ENCODE measurements at regions not wholly inside any gene's neighbourhood (a gene's known extent, or its start where the extent isn't known, plus 50 kb on each side); places are given as distances from the start of the nearest gene placed in this dataset.

DNA sequence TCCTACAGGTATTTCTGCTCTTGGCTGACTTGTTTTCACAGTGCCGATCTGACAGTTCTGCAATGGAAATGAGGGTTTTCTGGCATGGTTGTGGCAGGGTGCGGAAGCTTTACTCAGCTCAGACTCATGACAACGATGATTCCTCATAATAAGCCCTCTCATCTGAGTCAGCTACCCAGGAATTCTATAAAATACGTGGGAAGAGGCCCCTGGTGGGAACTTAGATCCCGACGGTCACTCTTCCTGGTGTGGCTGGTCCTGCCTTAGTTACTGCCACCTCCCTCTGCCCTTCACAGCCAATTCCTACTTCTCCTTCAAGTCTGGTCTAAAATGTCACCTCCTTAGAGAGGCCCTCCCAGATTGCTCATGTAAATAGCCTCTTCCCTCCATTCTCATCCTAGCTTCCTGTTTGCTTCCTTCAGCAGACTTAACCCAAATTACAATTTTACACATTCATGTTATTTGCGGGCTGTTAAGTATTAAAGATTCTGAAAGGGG lies 104.2 kb upstream of the MAP1LC3B2 start:
- peak; percentile 48 for DNase-seq (ENCODE audit: low read depth)

DNA sequence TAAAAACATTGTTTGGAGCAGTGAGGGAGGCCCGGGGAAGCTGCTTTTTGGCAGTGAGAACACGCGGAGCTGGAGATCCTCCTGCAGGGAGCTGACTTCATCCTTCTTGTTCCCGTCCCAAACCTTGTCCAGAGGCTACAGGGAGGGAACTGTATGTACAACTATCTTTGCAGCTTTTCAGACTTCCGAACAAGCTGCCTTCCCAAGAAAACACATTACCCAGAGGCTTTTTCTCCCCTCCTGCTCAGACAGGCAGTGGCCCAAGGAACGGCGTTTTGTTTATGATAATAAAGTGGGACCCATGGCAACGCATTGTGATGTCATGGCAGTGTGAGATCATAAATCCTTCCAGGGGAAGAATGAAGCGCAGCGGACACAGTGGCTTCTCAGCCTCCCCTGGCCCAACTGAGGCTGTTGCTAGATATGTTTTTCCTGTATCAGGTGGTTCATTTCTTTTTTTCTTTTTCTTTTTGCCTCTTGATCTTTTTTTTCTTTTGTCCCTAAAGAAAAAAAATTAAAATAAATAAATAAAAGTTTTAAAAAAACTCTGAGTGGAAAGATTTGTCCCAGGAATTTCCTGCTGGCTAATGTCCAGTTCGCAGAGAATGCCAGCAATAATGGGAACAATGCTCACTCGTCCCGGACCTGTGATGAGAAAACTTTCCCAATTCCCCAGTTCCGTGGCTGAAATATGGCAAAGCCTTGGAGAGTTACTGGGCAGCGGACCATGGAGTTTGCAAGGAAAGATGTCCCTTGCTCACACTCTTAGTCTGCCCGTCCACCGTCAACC lies 103.4 kb upstream of the MAP1LC3B2 start:
- DNase-seq (ENCODE audit: low read depth), result peak; percentile 73

DNA sequence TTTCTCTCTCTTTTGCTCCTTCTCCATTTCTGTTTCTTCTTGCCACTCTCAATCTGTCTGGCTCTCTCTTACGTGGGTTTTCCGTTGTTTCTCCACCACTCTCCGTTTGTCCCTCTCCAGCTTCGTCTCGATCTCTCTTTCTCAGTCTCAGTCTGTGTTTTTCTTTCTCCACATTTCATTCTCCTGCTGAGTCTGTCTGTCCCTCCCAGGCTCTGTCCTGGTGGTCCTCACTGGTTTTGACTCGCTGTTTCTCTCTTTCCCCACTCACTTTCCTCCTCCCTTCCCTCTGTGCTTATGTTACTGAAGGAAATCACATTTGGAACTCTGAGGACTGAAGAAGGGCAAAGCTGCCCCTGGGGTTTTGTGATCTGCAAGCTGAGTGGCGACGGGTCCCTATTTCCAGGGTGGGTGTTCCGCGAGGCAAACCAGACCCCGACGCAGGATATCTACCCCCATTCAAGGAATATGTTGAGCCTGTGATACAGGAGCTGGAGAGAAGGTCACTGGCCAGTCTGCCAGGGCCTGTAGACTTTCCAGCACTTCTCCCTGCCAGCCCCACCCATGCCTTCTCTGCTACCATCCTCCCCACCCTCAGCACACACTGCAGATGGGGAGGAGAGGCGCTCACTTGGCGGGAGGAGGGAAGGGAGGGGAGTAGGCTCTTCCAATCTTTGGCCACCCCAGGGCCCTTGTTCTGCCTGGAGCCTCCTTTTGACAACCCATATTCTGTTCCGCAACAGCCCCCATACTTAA lies 102.7 kb upstream of the MAP1LC3B2 start:
- DNase-seq (ENCODE audit: low read depth), result no peak

DNA sequence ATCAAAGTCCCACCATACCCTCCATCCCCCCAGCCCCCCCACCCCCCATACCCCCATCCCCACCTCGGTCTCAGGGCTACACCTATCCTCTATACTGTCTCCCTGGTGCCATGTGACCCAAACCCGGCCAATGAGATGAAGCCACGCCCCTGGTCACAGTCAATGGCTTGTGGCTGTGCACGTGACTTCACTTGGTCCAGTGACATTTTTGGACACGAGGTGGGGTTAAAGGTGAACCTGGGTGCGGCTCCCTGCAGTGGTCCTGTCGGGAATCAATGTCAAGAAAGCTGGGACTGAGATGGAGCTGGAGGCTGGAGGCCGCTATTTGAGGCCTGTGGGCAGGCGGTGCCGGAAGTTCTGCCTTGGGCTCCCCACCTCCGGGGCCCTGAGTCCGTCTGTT lies 100.7 kb upstream of the MAP1LC3B2 start:
- no peak for DNase-seq (ENCODE audit: low read depth)

DNA sequence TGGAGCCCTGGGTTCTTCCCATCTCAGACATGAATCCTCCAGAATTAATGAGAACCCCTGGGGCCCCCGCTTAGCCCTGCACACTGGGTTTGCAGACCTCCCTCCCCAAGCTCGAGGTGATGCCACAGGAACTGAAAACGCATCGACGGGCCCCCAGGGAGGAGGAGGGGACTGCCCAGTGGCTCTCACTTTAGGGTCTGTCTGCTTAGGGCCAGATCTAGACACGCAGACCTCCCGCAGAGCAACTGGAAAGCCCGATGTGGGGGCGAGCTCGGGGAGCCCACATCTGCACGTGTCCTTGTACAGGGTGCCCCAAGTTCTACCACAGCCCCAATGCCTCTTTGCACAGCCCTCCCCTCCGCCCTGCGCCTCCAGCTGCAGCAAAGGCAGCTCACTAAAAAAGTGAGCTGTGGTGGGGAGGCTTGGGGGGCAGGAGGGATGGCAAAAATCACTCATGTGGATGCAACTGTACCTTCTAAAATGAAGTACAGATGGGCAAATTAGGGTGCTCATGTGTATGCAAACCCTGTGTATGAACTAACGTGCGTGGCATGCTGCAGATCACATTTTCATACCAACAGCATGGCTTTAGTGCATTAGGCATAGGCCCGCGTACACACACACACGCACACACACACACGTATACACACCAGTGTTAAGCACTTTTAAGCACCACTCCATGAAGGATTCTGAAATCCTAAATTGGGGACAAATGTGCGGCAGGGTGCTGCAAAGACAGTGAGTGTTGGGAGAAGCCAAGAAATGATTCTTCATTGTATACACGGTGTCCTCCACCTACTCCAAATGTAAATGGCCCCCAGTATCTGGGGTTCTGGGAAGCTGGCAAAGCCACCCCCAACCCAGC lies 99.9 kb upstream of the MAP1LC3B2 start:
- no peak for DNase-seq (ENCODE audit: low read depth)

DNA sequence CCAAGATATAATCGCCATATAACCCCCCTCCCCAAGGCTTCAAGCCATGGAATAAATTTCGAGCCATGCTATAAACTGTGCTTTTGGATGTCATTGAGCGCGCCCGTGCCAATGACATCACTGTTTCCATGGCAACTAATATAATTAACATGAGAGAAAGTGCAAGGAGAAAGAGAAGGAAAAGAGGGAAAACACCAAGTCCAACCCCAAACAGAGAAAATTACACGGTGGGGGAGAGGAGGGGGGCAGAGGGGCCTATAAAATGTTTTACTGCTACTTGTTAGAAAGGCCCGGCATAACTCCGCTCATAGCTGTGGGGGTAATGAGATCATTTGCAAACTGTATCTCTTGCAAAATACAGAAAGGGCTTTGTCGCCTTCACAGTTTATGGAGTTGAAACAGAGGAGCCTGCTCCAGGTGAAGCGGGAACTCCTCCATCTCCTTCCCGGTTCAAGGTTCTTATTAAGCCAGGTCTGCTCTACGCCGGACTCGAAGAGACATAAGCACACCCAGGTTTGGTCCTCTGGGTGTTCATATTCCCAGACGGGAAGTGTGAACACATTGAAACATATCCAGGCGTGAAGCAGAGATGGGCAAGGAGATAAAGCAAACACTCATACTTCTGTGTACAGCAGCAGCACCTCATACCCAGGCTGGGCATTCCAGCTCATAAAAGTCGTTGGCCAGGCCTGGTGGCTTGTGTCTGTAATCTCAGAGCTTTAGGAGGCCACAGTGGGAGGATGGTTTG lies 99.1 kb upstream of the MAP1LC3B2 start:
- DNase-seq (ENCODE audit: low read depth), result no peak

DNA sequence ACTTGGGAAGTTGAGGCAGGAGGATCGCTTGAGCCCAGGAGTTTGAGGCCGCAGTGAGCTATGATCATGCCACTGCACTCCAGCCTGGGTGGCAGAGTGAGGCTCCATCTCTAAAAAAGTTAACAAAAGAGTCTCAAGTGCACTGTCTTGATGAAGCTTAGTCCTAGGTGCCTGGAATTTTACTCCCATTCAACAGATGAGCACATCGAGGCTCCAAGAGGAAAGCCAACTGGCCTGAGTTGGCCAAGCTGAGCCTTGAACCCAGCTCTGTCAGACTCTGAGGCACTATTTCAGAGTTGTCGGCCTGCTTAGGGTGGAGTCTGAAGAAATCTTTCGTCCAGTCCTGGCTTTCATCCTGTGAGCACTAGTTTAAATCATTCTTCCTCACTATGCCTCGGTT lies 98.1 kb upstream of the MAP1LC3B2 start:
- no peak for DNase-seq (ENCODE audit: low read depth)

DNA sequence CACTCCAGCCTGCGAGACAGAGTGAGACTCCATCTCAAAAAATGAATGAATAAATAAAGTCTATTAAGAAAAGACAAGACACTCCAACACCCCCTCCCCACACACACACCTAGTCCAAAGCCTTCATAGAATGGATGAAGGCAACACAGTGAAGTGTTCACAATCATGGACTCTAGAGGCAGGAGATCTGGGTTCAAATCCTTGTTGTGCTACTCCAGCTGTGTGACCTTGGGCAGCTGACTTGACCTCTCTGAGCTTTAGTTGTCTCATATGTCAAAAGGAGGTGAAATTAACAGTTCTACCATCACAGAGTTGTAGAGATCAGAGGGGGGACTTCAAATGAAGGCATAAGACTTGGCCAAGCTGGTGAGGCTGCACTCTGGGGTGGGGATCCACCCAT lies 95.8 kb upstream of the MAP1LC3B2 start:
- no peak for DNase-seq (ENCODE audit: low read depth)

DNA sequence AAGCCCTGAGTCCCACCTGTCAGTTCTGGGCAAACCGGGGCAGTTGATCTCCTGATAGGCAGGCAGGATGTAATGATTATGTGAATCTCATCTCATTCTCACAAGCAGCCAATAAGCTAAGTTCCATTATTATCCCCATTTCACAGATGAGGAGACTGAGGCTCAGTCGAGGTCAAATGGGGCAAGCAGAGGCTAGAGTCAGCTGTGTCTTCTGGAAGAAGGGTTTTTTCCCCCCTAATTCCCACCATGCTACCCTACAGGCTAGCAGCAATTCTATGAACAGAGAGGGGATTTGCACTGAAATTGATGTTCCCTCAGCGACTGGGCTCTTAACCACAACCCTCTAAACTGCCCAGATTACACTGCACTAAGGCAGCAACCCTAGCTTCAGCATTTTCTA lies 93.8 kb upstream of the MAP1LC3B2 start:
- DNase-seq (ENCODE audit: low read depth), result no peak

DNA sequence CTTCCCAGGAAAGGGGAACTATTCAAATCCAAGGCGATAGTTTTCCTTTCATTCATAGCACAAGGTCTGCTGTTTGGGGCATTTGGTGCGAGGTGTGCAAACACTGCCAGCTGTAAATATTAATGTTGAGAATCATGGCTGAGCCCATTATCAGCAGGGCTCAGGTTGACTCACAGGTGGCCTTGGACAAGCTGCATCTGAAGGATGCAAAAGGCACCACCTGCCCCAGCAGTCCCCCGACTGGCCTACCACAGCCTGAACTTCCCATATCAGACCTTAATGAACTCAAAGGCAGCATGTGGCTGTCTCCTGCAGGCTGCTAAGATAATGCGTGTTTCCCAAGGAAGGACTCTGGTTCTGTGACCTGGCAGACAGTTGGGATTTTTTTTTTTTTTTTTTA lies 93.3 kb upstream of the MAP1LC3B2 start:
- no peak for DNase-seq (ENCODE audit: low read depth)

DNA sequence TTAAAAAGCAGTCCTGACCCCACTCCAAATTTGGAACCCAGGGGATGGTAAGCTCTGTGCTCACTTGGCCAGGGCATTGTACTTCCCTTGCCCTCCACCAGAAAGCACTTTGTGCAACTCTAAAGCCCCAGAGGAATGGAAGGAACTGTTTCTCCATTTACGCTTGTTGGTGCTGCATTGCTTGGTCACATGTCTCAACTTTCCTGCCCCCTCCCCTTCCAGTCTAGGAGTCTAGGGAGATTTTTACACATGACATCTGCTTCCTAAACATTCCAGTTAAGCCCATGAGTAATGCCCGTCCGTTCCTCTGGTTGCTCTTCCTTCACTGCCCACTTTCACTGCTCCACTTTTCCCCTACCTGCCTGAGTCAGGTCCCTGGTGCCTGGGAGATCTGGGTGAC lies 92.6 kb upstream of the MAP1LC3B2 start:
- no peak for DNase-seq (ENCODE audit: low read depth)

DNA sequence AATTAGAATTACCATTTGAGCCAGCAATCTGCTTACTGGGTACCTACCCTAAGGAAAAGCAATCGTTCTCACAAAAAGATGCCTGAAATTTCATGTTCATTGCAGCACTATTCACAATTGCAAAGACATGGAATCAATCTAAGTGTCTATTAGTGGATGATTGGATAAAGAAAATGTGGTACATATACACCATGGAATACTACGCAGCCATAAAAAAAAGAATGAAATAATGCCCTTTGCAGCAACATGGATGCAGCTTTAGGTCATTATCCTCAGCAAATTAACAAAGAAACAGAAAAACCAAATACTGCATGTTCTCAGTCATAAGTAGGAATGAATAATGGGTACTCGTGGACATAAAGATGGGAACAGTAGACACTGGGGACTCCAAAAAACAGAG lies 89.8 kb upstream of the MAP1LC3B2 start:
- no peak for DNase-seq (ENCODE audit: low read depth)

DNA sequence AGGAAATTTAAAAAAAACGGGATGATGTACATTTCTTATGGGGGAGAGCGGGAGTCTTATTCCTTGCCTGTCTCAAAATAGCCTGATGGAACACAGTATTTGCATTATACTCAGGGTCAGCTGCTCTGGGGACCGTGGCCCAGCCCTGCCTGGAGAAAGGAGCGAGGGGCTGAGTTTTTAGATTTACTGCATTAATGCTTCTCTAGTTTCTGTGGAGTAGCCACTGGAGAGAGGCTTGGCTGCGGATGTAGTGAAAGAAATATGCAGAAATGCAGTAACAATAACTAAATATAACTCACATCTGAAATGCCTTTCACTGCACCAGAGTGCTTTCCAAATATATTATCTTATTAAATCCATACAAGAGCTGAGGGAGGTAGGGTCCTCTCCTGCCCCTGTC lies 87.6 kb upstream of the MAP1LC3B2 start:
- DNase-seq (ENCODE audit: low read depth), result no peak

DNA sequence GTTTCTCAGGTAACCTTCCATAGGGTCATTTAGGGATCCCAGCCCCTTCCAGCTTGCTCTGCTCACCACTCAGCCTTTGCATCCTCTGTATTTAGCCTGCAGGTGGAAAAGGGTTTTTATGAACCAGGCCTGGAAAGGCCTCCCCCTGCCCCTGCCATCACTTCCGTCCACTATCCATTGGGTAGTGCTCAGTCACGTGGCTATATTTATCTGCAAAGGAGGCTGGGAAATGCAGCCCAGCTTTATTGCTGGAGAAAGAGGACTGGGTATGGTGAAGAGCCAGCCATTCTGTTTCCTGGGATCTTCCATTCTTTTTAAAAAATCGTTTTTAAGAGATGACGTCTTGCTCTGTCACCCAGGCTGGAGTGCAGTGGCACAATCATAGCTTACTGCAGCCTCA lies 87.0 kb upstream of the MAP1LC3B2 start:
- no peak for DNase-seq (ENCODE audit: low read depth)

DNA sequence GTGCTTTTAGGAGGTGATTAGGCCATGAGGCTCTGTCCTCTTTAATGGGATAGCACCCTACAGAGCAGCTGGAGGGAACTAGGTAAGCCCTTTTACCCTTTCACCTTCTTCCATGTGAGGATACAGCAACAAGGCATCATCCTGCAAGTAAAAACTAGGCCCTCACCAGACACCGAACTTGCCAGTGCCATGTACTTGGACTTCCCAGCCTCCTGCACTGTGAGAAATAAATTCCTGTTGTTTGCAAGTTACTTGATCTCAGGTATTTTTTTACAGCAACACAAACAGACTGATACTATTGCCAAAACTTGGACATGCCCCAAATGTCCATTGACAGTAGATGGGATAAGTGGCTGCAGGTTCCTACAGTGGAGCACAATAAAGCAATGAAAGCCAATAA lies 85.8 kb upstream of the MAP1LC3B2 start:
- DNase-seq (ENCODE audit: low read depth), result no peak

DNA sequence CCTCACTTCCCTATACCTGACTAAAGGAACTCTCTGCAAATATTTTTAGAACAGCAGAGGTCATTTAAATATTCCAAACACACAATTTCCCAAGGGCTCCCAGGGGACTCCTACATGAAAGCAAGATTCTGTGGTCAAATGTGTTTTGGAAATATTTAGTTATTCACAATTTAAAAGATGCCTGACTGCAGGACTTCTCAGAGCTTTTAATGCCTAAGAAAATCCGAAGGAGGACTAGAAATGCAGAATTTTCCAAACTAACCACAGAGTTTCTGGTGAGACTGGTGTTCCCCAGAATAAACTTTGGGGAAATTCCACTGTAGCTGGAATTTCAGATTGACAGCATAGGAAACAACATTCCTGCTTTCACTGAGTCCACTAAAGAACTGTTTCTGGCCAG lies 84.8 kb upstream of the MAP1LC3B2 start:
- peak; percentile 52 for DNase-seq (ENCODE audit: low read depth)

DNA sequence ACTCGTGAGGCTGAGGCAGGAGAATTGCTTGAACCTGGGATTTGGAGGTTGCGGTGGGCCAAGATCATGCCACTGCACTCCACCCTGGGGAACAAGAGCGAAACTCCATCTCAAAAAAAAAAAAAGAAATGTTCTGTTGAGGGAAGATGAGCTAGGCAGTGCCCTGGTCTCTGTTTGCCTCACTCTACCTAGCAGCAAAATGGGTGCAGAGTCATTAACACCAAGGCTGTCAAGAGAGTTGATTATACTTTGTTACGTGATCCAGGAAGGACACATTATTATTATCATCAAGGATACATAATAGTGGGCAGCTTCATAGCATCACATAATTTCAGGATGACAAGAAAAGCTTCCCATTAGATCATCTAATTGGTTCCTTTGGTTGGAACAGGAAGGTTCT lies 84.3 kb upstream of the MAP1LC3B2 start:
- no peak for DNase-seq (ENCODE audit: low read depth)

DNA sequence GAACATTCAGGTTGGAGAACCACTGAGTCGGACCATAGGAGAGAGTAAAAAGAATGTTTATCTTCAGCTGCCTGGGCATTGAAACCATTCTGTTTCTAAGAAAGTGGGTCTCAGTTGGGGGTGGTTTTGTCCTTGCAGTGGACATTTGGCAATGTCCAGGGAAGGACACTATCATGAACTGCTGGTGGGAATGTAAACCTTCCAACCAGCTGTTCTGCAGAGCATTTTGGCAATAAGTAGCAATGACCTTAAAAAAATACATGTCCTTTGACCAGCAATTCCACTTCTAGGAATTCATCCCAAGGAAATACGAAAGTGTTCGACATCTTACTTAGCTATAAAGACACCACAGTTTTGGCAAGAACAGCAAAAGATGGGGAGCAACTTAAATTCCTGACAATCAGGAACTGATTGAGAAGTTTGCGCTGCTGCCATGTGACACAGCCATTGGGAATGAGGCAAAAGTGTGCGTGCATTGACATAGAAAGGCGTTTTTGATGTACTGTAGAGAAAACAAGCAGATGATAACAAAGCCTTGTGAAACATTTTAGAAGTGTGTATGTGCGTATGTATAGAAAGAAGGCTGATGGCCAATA lies 82.9 kb upstream of the MAP1LC3B2 start:
- DNase-seq (ENCODE audit: low read depth), result no peak

DNA sequence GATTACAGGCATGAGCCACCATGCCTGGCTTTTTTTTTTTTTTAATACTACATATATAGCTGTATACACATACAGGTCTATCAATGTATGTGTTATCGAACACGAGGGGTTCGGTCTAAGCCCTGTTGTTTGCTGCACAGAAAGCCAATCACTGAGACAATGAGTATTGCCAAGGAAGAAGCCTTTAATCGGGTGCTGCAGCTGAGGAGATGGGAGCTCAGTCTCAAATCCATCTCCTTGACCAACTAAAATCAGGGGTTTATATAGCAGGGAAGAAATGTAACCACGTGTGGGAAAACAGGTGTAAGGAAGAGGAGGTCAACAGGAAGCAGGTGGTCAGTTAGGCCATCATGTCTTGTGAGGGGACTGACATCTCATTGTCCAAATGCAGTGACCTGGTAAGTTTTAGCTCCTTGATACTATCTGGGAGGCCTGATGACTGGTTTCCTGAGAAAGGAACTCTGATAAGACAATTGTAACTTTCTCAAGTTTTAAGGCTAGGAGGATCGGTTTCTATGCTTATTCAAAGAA lies 80.9 kb upstream of the MAP1LC3B2 start:
- no peak for DNase-seq (ENCODE audit: low read depth)

DNA sequence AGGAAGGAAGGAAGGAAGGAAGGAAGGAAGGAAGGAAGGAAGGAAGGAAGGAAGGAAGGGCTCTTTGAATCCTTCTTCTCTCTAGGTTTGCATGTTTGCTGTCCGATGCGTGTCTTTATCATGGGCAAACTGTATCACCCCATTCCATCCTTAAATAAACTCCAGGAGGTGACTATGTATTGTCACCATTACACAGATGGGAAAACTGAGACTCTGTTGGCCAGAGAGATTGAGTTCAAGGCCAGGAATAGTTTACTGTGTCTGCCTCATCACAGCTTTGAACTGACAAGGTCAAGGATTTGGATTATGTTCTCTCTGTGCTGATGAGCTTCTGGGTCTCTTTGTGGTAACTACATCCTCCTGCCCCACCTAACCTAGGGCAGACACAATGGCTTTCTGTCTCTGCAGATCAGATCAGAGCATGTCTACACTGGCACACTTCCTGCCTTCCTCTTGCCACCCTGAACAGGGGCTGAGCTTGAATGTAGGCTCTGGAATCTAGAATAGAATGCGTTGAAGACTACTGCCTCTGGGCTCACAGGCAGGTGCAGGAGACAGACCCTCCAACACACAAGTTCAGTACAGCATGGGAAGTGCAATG lies 78.9 kb upstream of the MAP1LC3B2 start:
- DNase-seq (ENCODE audit: low read depth), result no peak

Measured in myocyte (in vitro differentiated cells).